HG03558 (cell line): ENCODE measurements at regions not wholly inside any gene's neighbourhood (a gene's known extent, or its start where the extent isn't known, plus 50 kb on each side); places are given as distances from the start of the nearest gene placed in this dataset.

ENCODE experiments used
- ATAC-seq: cut with Tn5 transposase; IDR thresholded peaks from one replicate; pipeline ENCODE4 v1.9.1; 2021; ENCODE audit warnings: moderate number of reproducible peaks; ENCODE audit not compliant: unreplicated experiment; ENCODE audit errors: extremely low read depth

- ATAC-seq: no peak
Observed at GRCh38 chr5:8436924-8437323, 568.0 kb downstream of the MTRR start.

DNA sequence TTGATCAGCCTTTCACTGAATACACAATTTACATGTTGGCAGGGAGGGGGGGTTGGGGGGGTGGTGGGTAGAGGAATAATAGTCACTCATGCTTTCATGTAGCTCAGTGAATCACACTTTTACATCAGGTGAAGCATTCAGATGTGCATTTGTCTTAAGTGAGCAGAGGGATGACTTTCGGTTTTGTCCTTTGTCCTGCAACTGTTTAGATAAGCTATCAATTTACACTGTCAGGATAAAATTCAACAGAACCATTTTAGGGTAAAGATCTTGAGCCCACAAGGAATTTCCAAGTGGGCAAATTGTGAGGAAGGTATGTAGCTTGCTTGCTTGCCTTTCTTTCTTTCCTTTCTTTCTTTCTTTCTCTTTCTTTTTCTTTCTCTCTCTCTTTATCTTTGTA, 576.2 kb downstream of the MTRR start:
- ATAC-seq: no peak

DNA sequence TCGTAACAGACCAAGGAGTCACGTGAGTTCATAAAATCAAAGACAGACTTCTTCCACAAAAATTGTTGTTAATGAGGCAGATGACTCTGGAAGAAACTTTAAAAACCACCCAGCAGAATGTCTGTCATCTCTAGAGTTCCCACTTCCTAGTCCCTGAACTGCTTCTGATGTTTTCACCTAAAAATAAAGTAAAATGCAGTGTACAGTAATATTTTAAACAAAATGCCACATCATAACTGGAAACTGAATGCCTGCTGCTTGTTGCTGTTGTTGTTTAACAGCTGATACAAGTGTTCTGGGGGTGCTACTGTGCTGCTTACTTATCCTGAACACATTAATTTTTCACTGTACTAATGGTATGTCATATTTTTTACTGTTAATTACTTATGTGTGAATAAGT, 577.2 kb downstream of the MTRR start:
- no peak for ATAC-seq

GRCh38 chr5:8456846-8457186, 587.9 kb downstream of the MTRR start:
- no peak for ATAC-seq

- peak; percentile 85 for ATAC-seq
Observed at GRCh38 chr5:8457187-8458037, 588.5 kb downstream of the MTRR start.

DNA sequence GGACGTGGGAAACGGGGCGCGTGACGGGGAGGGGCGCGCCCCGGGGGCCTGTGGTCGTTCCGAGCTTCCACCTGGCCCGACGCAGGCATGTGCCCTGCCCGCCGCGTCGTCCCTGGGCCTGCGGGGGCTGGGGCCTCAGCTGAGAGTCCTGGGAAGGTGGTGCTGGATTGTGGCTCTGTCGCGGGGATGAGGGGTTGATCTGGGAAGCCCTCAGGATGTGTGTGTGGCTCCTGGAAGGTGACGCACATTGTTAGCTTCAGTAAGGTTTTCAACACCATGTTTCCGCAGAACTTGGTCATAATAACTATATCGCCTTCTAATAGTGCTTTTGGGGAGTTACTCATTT, 589.1 kb downstream of the MTRR start:
- ATAC-seq: no peak

GRCh38 chr5:8461543-8461942, 592.6 kb downstream of the MTRR start:
- ATAC-seq: no peak

GRCh38 chr5:8462565-8462964, 593.6 kb downstream of the MTRR start:
- no peak for ATAC-seq

- no peak for ATAC-seq
Observed at GRCh38 chr5:8470489-8470888, 601.5 kb downstream of the MTRR start.

- ATAC-seq: no peak
Observed at GRCh38 chr5:8471581-8471980, 602.6 kb downstream of the MTRR start.

- ATAC-seq: no peak
Observed at GRCh38 chr5:8473016-8473415, 604.1 kb downstream of the MTRR start.

GRCh38 chr5:8473827-8474568, 605.0 kb downstream of the MTRR start:
- ATAC-seq: no peak

- ATAC-seq: no peak
Observed at GRCh38 chr5:8474569-8474930, 605.6 kb downstream of the MTRR start.

DNA sequence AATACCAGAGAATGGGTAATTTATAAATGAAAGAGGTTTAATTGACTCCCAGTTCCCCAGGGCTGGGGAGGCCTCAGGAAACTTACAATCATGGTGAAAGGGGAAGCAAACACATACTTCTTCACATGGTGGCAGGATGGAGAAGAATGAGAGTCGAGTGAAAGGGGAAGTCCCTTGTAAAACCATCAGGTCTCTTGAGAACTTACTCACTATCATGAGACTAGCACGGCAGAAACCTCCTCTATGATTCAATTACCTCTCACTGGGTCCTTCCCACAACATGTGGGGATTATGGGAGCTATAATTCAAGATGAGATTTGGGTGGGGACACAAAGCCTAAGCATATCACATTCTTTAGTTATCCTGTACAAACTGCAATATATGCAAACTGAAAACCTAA, 609.4 kb downstream of the MTRR start:
- ATAC-seq: no peak

DNA sequence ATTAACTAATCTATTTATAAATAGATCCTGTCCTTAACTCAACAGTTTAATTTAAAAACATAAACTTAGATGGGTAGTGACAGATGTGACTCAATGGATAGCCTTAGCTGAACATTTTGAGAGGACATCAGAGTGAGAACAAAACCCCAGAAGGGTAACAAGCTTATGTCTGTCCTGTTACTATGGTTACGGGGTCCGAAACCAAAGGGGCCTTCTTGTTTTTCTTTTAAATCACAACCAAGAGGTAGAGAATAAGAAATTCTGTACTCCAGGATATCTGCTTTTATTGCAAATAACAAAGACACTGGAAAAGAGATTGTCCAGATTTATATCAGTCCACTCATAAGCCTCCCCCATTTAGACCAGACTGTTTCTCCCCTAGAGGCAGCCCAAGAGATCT, 612.1 kb downstream of the MTRR start:
- ATAC-seq: no peak

DNA sequence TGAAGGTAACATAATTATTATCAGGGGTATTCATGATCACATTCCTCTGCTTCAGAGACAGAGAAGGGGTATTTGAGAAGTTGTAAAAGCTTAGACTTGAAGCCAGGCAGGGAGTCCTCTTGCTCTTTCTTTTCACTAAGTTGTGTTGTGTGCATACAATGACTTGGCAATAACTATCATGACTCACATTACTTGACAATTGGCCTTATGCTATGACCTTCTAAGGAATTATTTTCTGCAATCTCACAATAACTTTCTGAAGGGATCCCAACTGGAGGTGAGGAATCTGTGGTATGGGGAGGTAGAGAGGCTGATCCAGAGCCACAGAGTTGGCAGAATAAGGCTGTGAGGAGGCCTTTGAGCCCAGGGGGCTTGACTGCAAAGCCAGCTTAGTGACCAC, 622.3 kb downstream of the MTRR start:
- no peak for ATAC-seq

GRCh38 chr5:8493176-8493575, 624.2 kb downstream of the MTRR start:
- ATAC-seq: no peak

- no peak for ATAC-seq
Observed at GRCh38 chr5:8500426-8500825, 631.5 kb downstream of the MTRR start.

DNA sequence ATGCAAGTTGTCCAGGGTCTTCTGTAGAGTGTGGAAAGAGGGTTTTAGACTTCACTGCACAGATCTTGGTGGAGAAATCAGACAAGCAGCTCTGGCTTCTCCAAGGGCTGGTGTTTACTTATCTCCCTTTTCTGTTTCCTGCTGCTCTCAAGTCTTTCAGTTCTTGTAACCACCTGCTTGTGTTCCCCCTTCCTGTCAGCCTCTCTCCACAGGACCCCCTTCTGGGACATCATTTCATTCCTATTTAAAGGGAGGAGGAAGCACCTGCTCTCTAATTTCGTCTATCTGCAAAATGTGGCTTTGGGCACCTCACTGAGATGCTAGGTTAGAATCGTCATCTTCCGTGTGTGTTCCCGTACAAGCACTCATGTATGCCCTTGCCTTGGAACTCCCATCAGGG, 636.2 kb downstream of the MTRR start:
- ATAC-seq: no peak

GRCh38 chr5:8508231-8508630, 639.3 kb downstream of the MTRR start:
- ATAC-seq: no peak

GRCh38 chr5:8516356-8516755, 647.4 kb downstream of the MTRR start:
- ATAC-seq: no peak

DNA sequence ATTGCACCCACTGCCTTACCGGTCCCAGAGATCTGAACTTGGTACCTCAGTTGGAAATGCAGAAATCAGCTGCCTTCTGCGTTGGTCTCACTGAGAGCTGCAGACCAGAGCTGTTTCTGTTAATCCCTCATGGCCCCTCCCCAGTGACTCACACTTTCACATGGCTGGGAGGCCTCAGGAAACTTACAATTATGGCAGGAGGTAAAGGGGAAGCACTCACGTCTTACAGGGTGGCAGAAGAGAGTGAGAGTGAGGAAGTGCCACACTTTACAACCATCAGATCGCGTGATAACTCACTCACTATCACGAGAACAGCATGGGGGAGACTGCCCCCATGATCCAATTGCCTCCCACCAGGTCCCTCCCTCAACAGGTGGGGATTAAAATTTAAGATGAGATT, 648.5 kb downstream of the MTRR start:
- no peak for ATAC-seq
